ENCODE measurements at regions not wholly inside any gene's neighbourhood (a gene's known extent, or its start where the extent isn't known, plus 50 kb on each side); places are given as distances from the start of the nearest gene placed in this dataset.

DNA sequence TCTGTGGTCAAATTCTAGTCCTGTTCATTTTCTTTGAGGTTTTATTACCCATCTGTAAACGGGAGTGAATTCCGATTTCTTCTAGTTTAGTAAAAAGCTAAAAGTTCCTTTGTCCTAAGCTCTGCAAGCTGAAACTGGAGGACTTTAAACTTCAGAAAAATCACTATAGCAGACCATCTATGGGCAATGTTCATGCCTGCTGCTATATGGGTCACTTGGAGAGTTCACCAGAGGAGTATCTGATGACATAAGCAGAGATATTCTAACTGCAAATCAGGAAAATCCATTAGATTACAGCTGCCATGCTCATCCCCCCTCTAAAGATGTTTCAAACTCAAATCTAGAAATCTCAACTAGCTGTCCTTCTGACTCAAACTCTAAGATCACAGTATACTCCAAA lies 193.0 kb upstream of the RTL1 start:
- TF ChIP-seq, protein P1, sequence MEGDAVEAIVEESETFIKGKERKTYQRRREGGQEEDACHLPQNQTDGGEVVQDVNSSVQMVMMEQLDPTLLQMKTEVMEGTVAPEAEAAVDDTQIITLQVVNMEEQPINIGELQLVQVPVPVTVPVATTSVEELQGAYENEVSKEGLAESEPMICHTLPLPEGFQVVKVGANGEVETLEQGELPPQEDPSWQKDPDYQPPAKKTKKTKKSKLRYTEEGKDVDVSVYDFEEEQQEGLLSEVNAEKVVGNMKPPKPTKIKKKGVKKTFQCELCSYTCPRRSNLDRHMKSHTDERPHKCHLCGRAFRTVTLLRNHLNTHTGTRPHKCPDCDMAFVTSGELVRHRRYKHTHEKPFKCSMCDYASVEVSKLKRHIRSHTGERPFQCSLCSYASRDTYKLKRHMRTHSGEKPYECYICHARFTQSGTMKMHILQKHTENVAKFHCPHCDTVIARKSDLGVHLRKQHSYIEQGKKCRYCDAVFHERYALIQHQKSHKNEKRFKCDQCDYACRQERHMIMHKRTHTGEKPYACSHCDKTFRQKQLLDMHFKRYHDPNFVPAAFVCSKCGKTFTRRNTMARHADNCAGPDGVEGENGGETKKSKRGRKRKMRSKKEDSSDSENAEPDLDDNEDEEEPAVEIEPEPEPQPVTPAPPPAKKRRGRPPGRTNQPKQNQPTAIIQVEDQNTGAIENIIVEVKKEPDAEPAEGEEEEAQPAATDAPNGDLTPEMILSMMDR (conservative IDR thresholded peaks at IDR 0.05): no peak
- TF ChIP-seq ZFX (IDR thresholded peaks at IDR 0.05): no peak
